ENCODE measurements at regions not wholly inside any gene's neighbourhood (a gene's known extent, or its start where the extent isn't known, plus 50 kb on each side); places are given as distances from the start of the nearest gene placed in this dataset.

DNA sequence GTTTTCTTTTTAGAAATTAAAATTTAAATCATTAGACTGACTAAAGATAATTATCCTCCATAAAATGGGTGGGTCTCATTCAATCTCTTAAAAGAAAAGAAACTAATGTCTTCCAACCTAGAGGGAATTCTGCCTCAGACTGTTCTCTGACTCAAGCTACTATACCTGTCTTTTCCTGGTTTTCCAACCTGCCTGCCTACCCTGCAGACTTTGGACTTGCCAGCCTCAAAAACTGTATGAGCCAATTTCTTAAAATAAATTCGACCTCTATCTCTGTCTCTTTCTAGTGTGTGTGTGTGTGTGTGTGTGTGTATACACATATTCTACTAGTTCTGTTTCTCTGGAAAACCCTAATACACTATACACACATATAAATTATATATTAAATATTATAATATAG lies 847.3 kb downstream of the PCDH17 start:
- H3K4me1 Mint-ChIP-seq, result peaks cover 9% of the 10 kb centered on the region
- no peak overlapping the region for H3K4me3 Mint-ChIP-seq
- ChIA-PET POLR2A (no interaction called here), CTCF (no interaction called here)
- no peaks in the 10 kb centered on the region for H3K36me3 Mint-ChIP-seq
- no peaks in the 10 kb centered on the region for H3K27me3 Mint-ChIP-seq (ENCODE audit: low read depth)
- ATAC-seq (no peak), DNase-seq (ENCODE audit: low spot score) (no peak)
- no peak for TF ChIP-seq ATF3 (CRISPR knock-in tag; conservative IDR thresholded peaks at IDR 0.05)
- TF ChIP-seq, protein P1, sequence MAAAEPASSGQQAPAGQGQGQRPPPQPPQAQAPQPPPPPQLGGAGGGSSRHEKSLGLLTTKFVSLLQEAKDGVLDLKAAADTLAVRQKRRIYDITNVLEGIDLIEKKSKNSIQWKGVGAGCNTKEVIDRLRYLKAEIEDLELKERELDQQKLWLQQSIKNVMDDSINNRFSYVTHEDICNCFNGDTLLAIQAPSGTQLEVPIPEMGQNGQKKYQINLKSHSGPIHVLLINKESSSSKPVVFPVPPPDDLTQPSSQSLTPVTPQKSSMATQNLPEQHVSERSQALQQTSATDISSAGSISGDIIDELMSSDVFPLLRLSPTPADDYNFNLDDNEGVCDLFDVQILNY (CRISPR knock-in tag; IDR thresholded peaks at IDR 0.05), result no peak
- TF ChIP-seq, protein P2, sequence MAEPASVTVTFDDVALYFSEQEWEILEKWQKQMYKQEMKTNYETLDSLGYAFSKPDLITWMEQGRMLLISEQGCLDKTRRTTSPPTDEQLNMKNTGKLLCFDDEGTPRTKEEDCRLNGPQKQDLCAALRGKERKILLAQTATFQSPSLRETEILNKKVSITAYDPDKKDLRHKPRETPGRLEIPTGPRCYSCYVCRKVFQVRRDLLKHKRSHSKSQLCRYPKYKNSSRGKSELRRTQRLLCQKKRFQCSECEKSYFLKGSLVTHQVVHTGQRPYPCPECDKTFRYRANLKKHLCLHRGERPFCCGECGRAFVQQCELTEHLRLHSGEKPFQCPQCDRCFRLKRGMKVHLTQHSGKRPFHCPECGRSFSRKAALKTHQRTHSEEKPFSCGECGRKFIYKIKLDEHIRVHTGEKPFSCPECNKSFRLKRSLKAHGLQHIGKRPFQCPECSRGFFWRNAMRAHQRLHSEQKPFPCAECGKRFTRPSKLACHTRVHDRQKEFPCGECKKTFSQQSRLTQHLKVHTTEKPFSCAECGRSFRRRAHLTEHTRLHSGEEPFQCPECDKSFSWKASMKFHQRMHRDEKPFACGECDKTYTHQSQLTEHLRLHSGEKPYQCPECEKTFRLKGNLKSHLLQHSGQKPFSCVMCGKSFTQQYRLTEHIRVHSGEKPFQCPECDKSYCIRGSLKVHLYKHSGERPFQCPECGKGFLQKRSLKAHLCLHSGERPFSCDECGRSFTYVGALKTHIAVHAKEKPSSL (CRISPR knock-in tag; conservative IDR thresholded peaks at IDR 0.05), result no peak
- TF ChIP-seq TCF7 (CRISPR knock-in tag; IDR thresholded peaks at IDR 0.05; ENCODE audit: low read depth), result no peak
- no peak for TF ChIP-seq SMAD3 (CRISPR knock-in tag; IDR thresholded peaks at IDR 0.05; ENCODE audit: borderline replicate concordance)
- no peak overlapping the region for H3K27ac Mint-ChIP-seq
- H3K9me3 Mint-ChIP-seq, result no peaks in the 10 kb centered on the region

GRCh38 chr13:58480061-58480460 lies 848.5 kb downstream of the PCDH17 start:
- ATAC-seq, result no peak
- H3K27ac Mint-ChIP-seq, result no peak overlapping the region
- no peak overlapping the region for H3K4me3 Mint-ChIP-seq
- no peak for DNase-seq (ENCODE audit: low spot score)
- H3K27me3 Mint-ChIP-seq (ENCODE audit: low read depth), result no peaks in the 10 kb centered on the region
- no peaks in the 10 kb centered on the region for H3K9me3 Mint-ChIP-seq
- peaks cover 9% of the 10 kb centered on the region for H3K4me1 Mint-ChIP-seq
- no peaks in the 10 kb centered on the region for H3K36me3 Mint-ChIP-seq
- TF ChIP-seq GABPB1 (CRISPR knock-in tag; IDR thresholded peaks at IDR 0.05) (no peak), ZNF138 (CRISPR knock-in tag; conservative IDR thresholded peaks at IDR 0.05) (no peak), ZNF512 (CRISPR knock-in tag; IDR thresholded peaks at IDR 0.05; ENCODE audit: borderline replicate concordance) (no peak), USF2 (CRISPR knock-in tag; IDR thresholded peaks at IDR 0.05) (no peak)
- TF ChIP-seq, protein P3, sequence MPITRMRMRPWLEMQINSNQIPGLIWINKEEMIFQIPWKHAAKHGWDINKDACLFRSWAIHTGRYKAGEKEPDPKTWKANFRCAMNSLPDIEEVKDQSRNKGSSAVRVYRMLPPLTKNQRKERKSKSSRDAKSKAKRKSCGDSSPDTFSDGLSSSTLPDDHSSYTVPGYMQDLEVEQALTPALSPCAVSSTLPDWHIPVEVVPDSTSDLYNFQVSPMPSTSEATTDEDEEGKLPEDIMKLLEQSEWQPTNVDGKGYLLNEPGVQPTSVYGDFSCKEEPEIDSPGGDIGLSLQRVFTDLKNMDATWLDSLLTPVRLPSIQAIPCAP (CRISPR knock-in tag; IDR thresholded peaks at IDR 0.05), result no peak
- ChIA-PET CTCF (no interaction called here), POLR2A (no interaction called here)

DNA sequence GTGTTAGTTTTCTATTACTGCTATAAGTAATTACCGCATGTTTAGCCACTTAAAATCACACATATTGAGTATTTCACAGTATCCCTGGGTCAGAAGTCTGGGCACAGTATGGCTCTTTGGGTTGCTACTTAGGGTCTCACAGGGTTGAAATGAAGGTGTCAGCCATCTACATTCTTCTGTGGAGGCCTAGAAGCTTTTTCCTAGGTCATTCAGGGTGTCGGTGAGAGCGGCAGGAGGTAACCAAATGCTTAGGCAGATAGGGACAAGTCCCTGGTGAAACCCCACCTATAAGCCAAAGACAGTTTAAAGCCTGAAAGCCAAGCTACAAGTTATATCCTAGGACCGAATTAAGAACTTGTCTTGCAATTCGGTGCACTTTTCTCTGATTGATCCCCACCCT lies 856.7 kb downstream of the PCDH17 start:
- CTCF ChIA-PET, result no interaction called here
- TF ChIP-seq, protein P4, sequence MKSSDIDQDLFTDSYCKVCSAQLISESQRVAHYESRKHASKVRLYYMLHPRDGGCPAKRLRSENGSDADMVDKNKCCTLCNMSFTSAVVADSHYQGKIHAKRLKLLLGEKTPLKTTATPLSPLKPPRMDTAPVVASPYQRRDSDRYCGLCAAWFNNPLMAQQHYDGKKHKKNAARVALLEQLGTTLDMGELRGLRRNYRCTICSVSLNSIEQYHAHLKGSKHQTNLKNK (CRISPR knock-in tag; IDR thresholded peaks at IDR 0.05), result no peak
- no peak for TF ChIP-seq GABPB1 (CRISPR knock-in tag; IDR thresholded peaks at IDR 0.05)
- no peak for TF ChIP-seq RORB (CRISPR knock-in tag; IDR thresholded peaks at IDR 0.05)
- Mint-ChIP-seq H3K9me3 (peaks cover 3% of the 10 kb centered on the region; the same call in 1 of the 2 replicates), H3K27ac (no peak overlapping the region), H3K4me1 (no peaks in the 10 kb centered on the region), H3K36me3 (no peaks in the 10 kb centered on the region), H3K27me3 (ENCODE audit: low read depth) (no peaks in the 10 kb centered on the region), H3K4me3 (no peak overlapping the region)
- DNase-seq (ENCODE audit: low spot score) (no peak), ATAC-seq (no peak)
- POLR2A ChIA-PET, result no interaction called here

DNA sequence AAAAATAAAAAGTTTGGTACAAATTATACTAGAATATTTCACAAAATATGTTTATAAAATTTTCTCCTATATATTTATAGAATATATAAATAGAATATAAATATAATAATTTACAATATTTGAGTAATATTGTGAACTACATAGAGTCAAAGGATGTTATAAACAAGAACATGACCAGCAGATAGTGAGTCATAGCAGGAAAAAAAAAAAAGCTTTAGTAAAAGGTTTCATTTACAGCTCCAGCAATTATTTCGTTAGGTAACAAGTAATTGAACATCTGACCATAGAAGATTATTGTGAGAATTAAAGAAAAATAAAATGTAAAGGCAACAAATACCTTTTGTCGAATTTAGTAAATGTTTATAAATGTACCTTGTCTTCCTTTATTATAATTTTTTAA lies 864.1 kb downstream of the PCDH17 start:
- DNase-seq (ENCODE audit: low spot score) (no peak), ATAC-seq (no peak)
- H3K27me3 Mint-ChIP-seq (ENCODE audit: low read depth), result no peaks in the 10 kb centered on the region
- no peak overlapping the region for H3K27ac Mint-ChIP-seq
- ChIA-PET CTCF (no interaction called here), POLR2A (no interaction called here)
- peaks cover 3% of the 10 kb centered on the region; the same call in 1 of the 2 replicates for H3K9me3 Mint-ChIP-seq
- H3K4me3 Mint-ChIP-seq, result no peak overlapping the region
- peaks cover 11% of the 10 kb centered on the region for H3K4me1 Mint-ChIP-seq
- no peaks in the 10 kb centered on the region for H3K36me3 Mint-ChIP-seq
- no peak for TF ChIP-seq NFATC4 (CRISPR knock-in tag; IDR thresholded peaks at IDR 0.05)
- no peak for TF ChIP-seq CTCF (IDR thresholded peaks at IDR 0.05)
- TF ChIP-seq, protein P5, sequence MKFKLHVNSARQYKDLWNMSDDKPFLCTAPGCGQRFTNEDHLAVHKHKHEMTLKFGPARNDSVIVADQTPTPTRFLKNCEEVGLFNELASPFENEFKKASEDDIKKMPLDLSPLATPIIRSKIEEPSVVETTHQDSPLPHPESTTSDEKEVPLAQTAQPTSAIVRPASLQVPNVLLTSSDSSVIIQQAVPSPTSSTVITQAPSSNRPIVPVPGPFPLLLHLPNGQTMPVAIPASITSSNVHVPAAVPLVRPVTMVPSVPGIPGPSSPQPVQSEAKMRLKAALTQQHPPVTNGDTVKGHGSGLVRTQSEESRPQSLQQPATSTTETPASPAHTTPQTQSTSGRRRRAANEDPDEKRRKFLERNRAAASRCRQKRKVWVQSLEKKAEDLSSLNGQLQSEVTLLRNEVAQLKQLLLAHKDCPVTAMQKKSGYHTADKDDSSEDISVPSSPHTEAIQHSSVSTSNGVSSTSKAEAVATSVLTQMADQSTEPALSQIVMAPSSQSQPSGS (CRISPR knock-in tag; IDR thresholded peaks at IDR 0.05; ENCODE audit: borderline replicate concordance, low read depth), result no peak
- TF ChIP-seq TCF7 (CRISPR knock-in tag; IDR thresholded peaks at IDR 0.05; ENCODE audit: low read depth), result no peak
- TF ChIP-seq GRHL2 (CRISPR knock-in tag; IDR thresholded peaks at IDR 0.05; ENCODE audit: insufficient replicate concordance, severe bottlenecking), result no peak
- no peak for TF ChIP-seq TEAD1 (CRISPR knock-in tag; IDR thresholded peaks at IDR 0.05)
- TF ChIP-seq ZNF219 (CRISPR knock-in tag; IDR thresholded peaks at IDR 0.05; ENCODE audit: borderline replicate concordance), result no peak
- TF ChIP-seq ATF1 (CRISPR knock-in tag; IDR thresholded peaks at IDR 0.05), result no peak

Data from WTC11 (cell line).